ENCODE measurements at regions not wholly inside any gene's neighbourhood (a gene's known extent, or its start where the extent isn't known, plus 50 kb on each side); places are given as distances from the start of the nearest gene placed in this dataset.

- Histone ChIP-seq H3K4me2 (ENCODE audit: insufficient read depth, low read length) (no peak overlapping the region), H3K9ac (replicated peaks; ENCODE audit: extremely low read depth, insufficient read depth, low read length) (no peak overlapping the region), H3K4me3 (replicated peaks in 1 of 3; ENCODE audit: insufficient read depth in 1 of 3, low read depth in 1 of 3, low read length in 3 of 3) (no peak overlapping the region), H2AFZ (ENCODE audit: low read depth, low read length) (no peak overlapping the region), H4K20me1 (replicated peaks; ENCODE audit: control insufficient read depth, extremely low read depth, insufficient read depth, low read length) (no peaks in the 10 kb centered on the region), H3K9me3 (replicated peaks; ENCODE audit: control insufficient read depth, insufficient read depth, low read length) (no peaks in the 10 kb centered on the region), H3K36me3 (ENCODE audit: control insufficient read depth in 2 of 2, extremely low read depth in 1 of 2, insufficient read depth in 2 of 2, low read length in 2 of 2) (no peaks in the 10 kb centered on the region), H3K9me1 (replicated peaks; ENCODE audit: control insufficient read depth, extremely low read depth, insufficient read depth, low read length) (no peaks in the 10 kb centered on the region), H3K79me2 (ENCODE audit: control insufficient read depth, insufficient read depth, low read length) (no peaks in the 10 kb centered on the region), H3K27me3 (ENCODE audit: control insufficient read depth in 2 of 2, insufficient read depth in 2 of 2, low read length in 2 of 2) (no peaks in the 10 kb centered on the region), H3K4me1 (ENCODE audit: control insufficient read depth, extremely low read depth, insufficient read depth, low read length) (no peaks in the 10 kb centered on the region), H3K27ac (ENCODE audit: insufficient read depth, low read depth, low read length) (no peak overlapping the region)
- POLR2A ChIA-PET = no interaction called here
- CTCF ChIA-PET = no interaction called here
- DNase-seq (ENCODE audit: low read depth, low spot score) (no peak), FAIRE-seq (no peak)
- dilution Hi-C loops (cut with MboI; ENCODE audit: extremely low pct_ligation_motif_present, low sequenced_read_pairs) (no loop called here), intact Hi-C loops (cut with micrococcal nuclease) (no loop called here)
- no TSS peak for BruUV-seq (replicated peaks)
- no peak for TF ChIP-seq JUN (IDR thresholded peaks at IDR 0.05; ENCODE audit: borderline replicate concordance, insufficient read depth, insufficient read length, low read depth)
- TF ChIP-seq POLR2AphosphoS5 (IDR thresholded peaks at IDR 0.05; ENCODE audit: insufficient read depth, low read depth, low read length) = no peak
- no peak for TF ChIP-seq EZH2 (IDR thresholded peaks at IDR 0.05; ENCODE audit: borderline replicate concordance, low read depth, low read length, severe bottlenecking)
- no peak for TF ChIP-seq MYC (IDR thresholded peaks at IDR 0.05; ENCODE audit: low read depth, low read length)
- no peak for TF ChIP-seq FOS (IDR thresholded peaks at IDR 0.05; ENCODE audit: borderline replicate concordance, insufficient read depth, low read length)
- no peak for TF ChIP-seq POLR2A (IDR thresholded peaks at IDR 0.05; ENCODE audit: low read depth, low read length)
- no peak for TF ChIP-seq CTCF (IDR thresholded peaks at IDR 0.05; ENCODE audit: extremely low read depth in 1 of 2, insufficient read depth in 1 of 2, low read depth in 1 of 2, low read length in 2 of 2)
- TF ChIP-seq MAX (IDR thresholded peaks at IDR 0.05; ENCODE audit: insufficient read depth, insufficient read length) = no peak
- TF ChIP-seq GATA2 (IDR thresholded peaks at IDR 0.05; ENCODE audit: insufficient read depth, insufficient read length, low read depth, low read length) = no peak
These were observed 563.3 kb downstream of the GATA3 start for GRCh38 chr10:8617792-8618191.

Measured in endothelial cell of umbilical vein (primary cell).